ENCODE measurements at regions not wholly inside any gene's neighbourhood (a gene's known extent, or its start where the extent isn't known, plus 50 kb on each side); places are given as distances from the start of the nearest gene placed in this dataset.

DNA sequence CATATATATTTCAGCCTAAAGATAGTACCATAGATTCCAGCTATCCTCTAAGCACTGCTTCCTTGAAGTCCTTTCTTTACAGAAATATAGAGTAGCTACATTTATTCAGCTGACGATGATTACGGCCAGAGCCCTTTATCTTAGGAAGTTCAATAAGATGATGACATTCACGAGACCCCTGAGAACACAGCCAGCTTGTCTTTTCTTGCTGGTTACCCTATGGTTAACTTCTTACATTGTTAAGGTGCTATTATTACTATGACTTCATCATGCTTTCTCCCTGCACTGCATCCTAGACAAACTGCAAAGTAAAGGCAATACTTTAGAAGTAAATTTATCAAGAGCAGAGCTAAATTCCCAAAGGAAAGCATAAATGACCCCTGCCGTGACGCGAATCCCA lies 214.4 kb upstream of the LRFN5 start:
- TF ChIP-seq TAF1 (IDR thresholded peaks at IDR 0.05; ENCODE audit: borderline replicate concordance, insufficient read depth, low read length), result no peak
- no peak for TF ChIP-seq SIN3A (IDR thresholded peaks at IDR 0.05; ENCODE audit: borderline replicate concordance, insufficient read depth, low read length)
- TF ChIP-seq, protein P1, sequence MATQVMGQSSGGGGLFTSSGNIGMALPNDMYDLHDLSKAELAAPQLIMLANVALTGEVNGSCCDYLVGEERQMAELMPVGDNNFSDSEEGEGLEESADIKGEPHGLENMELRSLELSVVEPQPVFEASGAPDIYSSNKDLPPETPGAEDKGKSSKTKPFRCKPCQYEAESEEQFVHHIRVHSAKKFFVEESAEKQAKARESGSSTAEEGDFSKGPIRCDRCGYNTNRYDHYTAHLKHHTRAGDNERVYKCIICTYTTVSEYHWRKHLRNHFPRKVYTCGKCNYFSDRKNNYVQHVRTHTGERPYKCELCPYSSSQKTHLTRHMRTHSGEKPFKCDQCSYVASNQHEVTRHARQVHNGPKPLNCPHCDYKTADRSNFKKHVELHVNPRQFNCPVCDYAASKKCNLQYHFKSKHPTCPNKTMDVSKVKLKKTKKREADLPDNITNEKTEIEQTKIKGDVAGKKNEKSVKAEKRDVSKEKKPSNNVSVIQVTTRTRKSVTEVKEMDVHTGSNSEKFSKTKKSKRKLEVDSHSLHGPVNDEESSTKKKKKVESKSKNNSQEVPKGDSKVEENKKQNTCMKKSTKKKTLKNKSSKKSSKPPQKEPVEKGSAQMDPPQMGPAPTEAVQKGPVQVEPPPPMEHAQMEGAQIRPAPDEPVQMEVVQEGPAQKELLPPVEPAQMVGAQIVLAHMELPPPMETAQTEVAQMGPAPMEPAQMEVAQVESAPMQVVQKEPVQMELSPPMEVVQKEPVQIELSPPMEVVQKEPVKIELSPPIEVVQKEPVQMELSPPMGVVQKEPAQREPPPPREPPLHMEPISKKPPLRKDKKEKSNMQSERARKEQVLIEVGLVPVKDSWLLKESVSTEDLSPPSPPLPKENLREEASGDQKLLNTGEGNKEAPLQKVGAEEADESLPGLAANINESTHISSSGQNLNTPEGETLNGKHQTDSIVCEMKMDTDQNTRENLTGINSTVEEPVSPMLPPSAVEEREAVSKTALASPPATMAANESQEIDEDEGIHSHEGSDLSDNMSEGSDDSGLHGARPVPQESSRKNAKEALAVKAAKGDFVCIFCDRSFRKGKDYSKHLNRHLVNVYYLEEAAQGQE (IDR thresholded peaks at IDR 0.05; ENCODE audit: insufficient read depth in 1 of 2, low read depth in 2 of 2, low read length in 2 of 2), result no peak
- TF ChIP-seq POLR2AphosphoS5 (IDR thresholded peaks at IDR 0.05; ENCODE audit: low read depth, low read length), result no peak
- no peak for TF ChIP-seq FOXP2 (optimal IDR thresholded peaks at IDR 0.05; ENCODE audit: borderline replicate concordance, extremely low read depth, extremely low read length, insufficient read depth)

Measured in PFSK-1 (cell line).